Tibial artery (tissue), 4 donors: ENCODE measurements at regions not wholly inside any gene's neighbourhood (a gene's known extent, or its start where the extent isn't known, plus 50 kb on each side); places are given as distances from the start of the nearest gene placed in this dataset.

Experiments
- DNase-seq, 2 donors: peaks; one replicate each; pipeline ENCODE4 v3.0.0-alpha.2; 2019
- H3K27ac ChIP-seq, 2 donors: fragments of 200-600 bp; sonication (generic) in 1 of 2; 1 replicate in 1 of 2; 2 replicates in 1 of 2; pipeline ENCODE4 v1.5.1; 2018 to 2019; ENCODE audit warnings: mild to moderate bottlenecking in 1 of 2
- H3K27me3 ChIP-seq, 2 donors: fragments of 200-600 bp; sonication (generic) in 1 of 2; one replicate each; pipeline versions ENCODE4 v1.5.1 to v1.6.0; 2016 to 2019
- H3K36me3 ChIP-seq, 3 donors: fragments of 200-600 bp; sonication (generic) in 2 of 3; one replicate each; pipeline ENCODE4 v1.5.1; 2016 to 2019; ENCODE audit warnings: mild to moderate bottlenecking in 2 of 3
- H3K4me1 ChIP-seq, 4 donors: fragments of 200-600 bp; sonication (generic) in 2 of 4; 1 replicate in 3 of 4; 2 replicates in 1 of 4; pipeline ENCODE4 v1.5.1; 2016 to 2019
- H3K4me3 ChIP-seq, 2 donors: fragments of 200-600 bp; sonication (generic) in 1 of 2; 1 replicate in 1 of 2; 2 replicates in 1 of 2; pipeline ENCODE4 v1.5.1; 2018 to 2019; ENCODE audit warnings: mild to moderate bottlenecking in 2 of 2
- H3K9me3 ChIP-seq, 3 donors: fragments of 200-600 bp; sonication (generic) in 1 of 3; one replicate each; pipeline ENCODE4 v1.5.1; 2016 to 2019
- CTCF ChIP-seq, 2 experiments: fragments of 200-600 bp in 1 of 2; fragments of 450-650 bp in 1 of 2; IDR thresholded peaks; one replicate each; pipeline ENCODE4 v1.5.1; 2017 to 2019; ENCODE audit warnings: antibody characterized with exemption in 2 of 2, mild to moderate bottlenecking in 1 of 2, moderate library complexity in 1 of 2
- intact Hi-C: fragments of 100-400 bp; cut with DNase I; formaldehyde crosslinking; loops from one replicate; pipeline ENCODE4 v1.15.0; 2023; ENCODE audit warnings: low total_unique reads

- intact Hi-C loops, result no loop called here
- Histone ChIP-seq H3K27me3 (no peaks in the 10 kb centered on the region), H3K27ac (no peak overlapping the region), H3K4me3 (no peak overlapping the region), H3K9me3 (peaks cover 0 to 10% (median 9%) of the 10 kb centered on the region in 3 donors), H3K4me1 (peaks cover 0 to 9% (median 0%) of the 10 kb centered on the region in 4 donors), H3K36me3 (no peaks in the 10 kb centered on the region)
- no peak for DNase-seq
- TF ChIP-seq CTCF (IDR thresholded peaks at IDR 0.05), result no peak
Observed at GRCh38 chr5:123787635-123788034, 275.7 kb downstream of the CSNK1G3 start.

GRCh38 chr5:123787136-123787535, 275.2 kb downstream of the CSNK1G3 start:
- H3K27ac ChIP-seq, result no peak overlapping the region
- no peak for DNase-seq
- intact Hi-C loops, result no loop called here
- H3K36me3 ChIP-seq, result no peaks in the 10 kb centered on the region
- H3K4me3 ChIP-seq, result no peak overlapping the region
- no peaks in the 10 kb centered on the region for H3K27me3 ChIP-seq
- H3K4me1 ChIP-seq, result peaks cover 0 to 9% (median 0%) of the 10 kb centered on the region in 4 donors
- no peak for TF ChIP-seq CTCF (IDR thresholded peaks at IDR 0.05)
- peaks cover 0 to 10% (median 9%) of the 10 kb centered on the region in 3 donors for H3K9me3 ChIP-seq

- TF ChIP-seq CTCF (IDR thresholded peaks at IDR 0.05), result no peak
- Histone ChIP-seq H3K27ac (no peak overlapping the region), H3K4me3 (no peak overlapping the region), H3K4me1 (peaks cover 0 to 9% (median 0%) of the 10 kb centered on the region in 4 donors), H3K9me3 (peaks cover 0 to 10% (median 9%) of the 10 kb centered on the region in 3 donors), H3K27me3 (no peaks in the 10 kb centered on the region), H3K36me3 (no peaks in the 10 kb centered on the region)
- intact Hi-C loops, result no loop called here
- no peak for DNase-seq
Observed at GRCh38 chr5:123786411-123786810, 274.4 kb downstream of the CSNK1G3 start.

GRCh38 chr5:123785162-123786071, 273.4 kb downstream of the CSNK1G3 start:
- peaks cover 0 to 9% (median 0%) of the 10 kb centered on the region in 4 donors for H3K4me1 ChIP-seq
- no peak for TF ChIP-seq CTCF (IDR thresholded peaks at IDR 0.05)
- intact Hi-C loops, result no loop called here
- H3K27ac ChIP-seq, result no peak overlapping the region
- H3K36me3 ChIP-seq, result no peaks in the 10 kb centered on the region
- peaks cover 0 to 10% (median 9%) of the 10 kb centered on the region in 3 donors for H3K9me3 ChIP-seq
- H3K4me3 ChIP-seq, result no peak overlapping the region
- no peaks in the 10 kb centered on the region for H3K27me3 ChIP-seq
- DNase-seq, result no peak

GRCh38 chr5:123783421-123783820, 271.4 kb downstream of the CSNK1G3 start:
- no peak for DNase-seq
- TF ChIP-seq CTCF (IDR thresholded peaks at IDR 0.05), result no peak
- Histone ChIP-seq H3K4me1 (peaks cover 0 to 9% (median 0%) of the 10 kb centered on the region in 4 donors), H3K9me3 (no peaks in the 10 kb centered on the region), H3K4me3 (no peak overlapping the region), H3K36me3 (no peaks in the 10 kb centered on the region), H3K27ac (no peak overlapping the region), H3K27me3 (no peaks in the 10 kb centered on the region)
- intact Hi-C loops, result no loop called here
